Prostate gland (tissue), 2 donors: ENCODE measurements at regions not wholly inside any gene's neighbourhood (a gene's known extent, or its start where the extent isn't known, plus 50 kb on each side); places are given as distances from the start of the nearest gene placed in this dataset.

Source experiments
- DNase-seq: peaks from one replicate; pipeline ENCODE4 v3.0.0-alpha.2; 2019; ENCODE audit warnings: low spot score
- H3K27ac ChIP-seq, 2 donors: fragments of 200-600 bp; sonication (generic); 2 replicates each; pipeline ENCODE4 v1.5.1; 2017 to 2019
- H3K27me3 ChIP-seq: fragments of 200-600 bp; sonication (generic); replicated peaks from 2 replicates; pipeline ENCODE4 v1.5.1; 2019; ENCODE audit not compliant: insufficient read depth
- H3K36me3 ChIP-seq, 2 donors: fragments of 200-600 bp; sonication (generic); 1 replicate in 1 of 2; 2 replicates in 1 of 2; pipeline versions ENCODE4 v1.5.1 to v1.8.1; 2017 to 2019
- H3K4me1 ChIP-seq: fragments of 200-600 bp; sonication (generic); replicated peaks from 2 replicates; pipeline ENCODE4 v1.5.1; 2019
- H3K4me3 ChIP-seq, 2 donors: fragments of 200-600 bp; sonication (generic); 2 replicates each; pipeline ENCODE4 v1.5.1; 2017 to 2019
- H3K9me3 ChIP-seq: fragments of 200-600 bp; sonication (generic); 2 replicates; pipeline ENCODE4 v1.5.1; 2017
- POLR2A ChIP-seq: fragments of 450-650 bp; IDR thresholded peaks from one replicate; pipeline ENCODE4 v1.6.1; 2016; ENCODE audit warnings: antibody characterized with exemption, mild to moderate bottlenecking
- POLR2AphosphoS5 ChIP-seq: sonication (generic); formaldehyde crosslinking; IDR thresholded peaks from one replicate; pipeline ENCODE4 v1.6.1; 2017; ENCODE audit warnings: antibody characterized with exemption
- WGBS: methylation state at CpG from one replicate; pipeline ENCODE4 v1.1.5; 2018; 5-methylcytosine and 5-hydroxymethylcytosine counted together
- intact Hi-C: fragments of 100-400 bp; cut with DNase I; formaldehyde crosslinking; loops from one replicate; pipeline ENCODE4 v1.14.2; 2022
- TF ChIP-seq, protein P1 (sequence below), 4 experiments: fragments of 200-600 bp in 2 of 4; fragments of 450-650 bp in 2 of 4; sonication (generic) in 2 of 4; IDR thresholded peaks; 1 replicate in 3 of 4; 2 replicates in 1 of 4; pipeline ENCODE4 v1.5.1; 2016 to 2019; ENCODE audit warnings: antibody characterized with exemption in 4 of 4, mild to moderate bottlenecking in 2 of 4, moderate library complexity in 2 of 4

DNA sequence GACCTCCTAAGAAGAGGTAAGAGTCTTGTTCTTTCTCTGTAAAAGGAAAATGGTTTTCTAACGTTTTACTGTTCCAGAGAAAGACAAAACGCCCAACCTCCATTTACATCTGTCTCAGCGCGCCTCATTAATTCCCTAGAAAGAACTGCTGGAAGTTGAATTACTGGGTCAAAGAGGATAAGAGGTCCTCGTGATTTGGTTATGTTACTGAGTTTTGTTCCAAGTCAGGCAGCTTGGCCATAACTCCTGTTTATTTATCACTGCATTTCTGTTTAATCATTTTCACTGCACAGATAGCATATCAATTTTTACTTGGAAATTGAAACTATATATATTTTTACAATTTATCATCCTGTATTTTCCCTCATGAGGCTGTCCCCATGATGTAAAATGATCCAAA, 112.9 kb upstream of the PEG3 start:
- no peak for DNase-seq
- Histone ChIP-seq H3K9me3 (no peaks in the 10 kb centered on the region), H3K36me3 (no peaks in the 10 kb centered on the region), H3K27me3 (no peaks in the 10 kb centered on the region), H3K4me1 (no peaks in the 10 kb centered on the region), H3K4me3 (no peak overlapping the region), H3K27ac (no peak overlapping the region)
- intact Hi-C loops, result no loop called here
- TF ChIP-seq POLR2AphosphoS5, result no peak
- no peak for TF ChIP-seq POLR2A
- TF ChIP-seq, protein P1, sequence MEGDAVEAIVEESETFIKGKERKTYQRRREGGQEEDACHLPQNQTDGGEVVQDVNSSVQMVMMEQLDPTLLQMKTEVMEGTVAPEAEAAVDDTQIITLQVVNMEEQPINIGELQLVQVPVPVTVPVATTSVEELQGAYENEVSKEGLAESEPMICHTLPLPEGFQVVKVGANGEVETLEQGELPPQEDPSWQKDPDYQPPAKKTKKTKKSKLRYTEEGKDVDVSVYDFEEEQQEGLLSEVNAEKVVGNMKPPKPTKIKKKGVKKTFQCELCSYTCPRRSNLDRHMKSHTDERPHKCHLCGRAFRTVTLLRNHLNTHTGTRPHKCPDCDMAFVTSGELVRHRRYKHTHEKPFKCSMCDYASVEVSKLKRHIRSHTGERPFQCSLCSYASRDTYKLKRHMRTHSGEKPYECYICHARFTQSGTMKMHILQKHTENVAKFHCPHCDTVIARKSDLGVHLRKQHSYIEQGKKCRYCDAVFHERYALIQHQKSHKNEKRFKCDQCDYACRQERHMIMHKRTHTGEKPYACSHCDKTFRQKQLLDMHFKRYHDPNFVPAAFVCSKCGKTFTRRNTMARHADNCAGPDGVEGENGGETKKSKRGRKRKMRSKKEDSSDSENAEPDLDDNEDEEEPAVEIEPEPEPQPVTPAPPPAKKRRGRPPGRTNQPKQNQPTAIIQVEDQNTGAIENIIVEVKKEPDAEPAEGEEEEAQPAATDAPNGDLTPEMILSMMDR (IDR thresholded peaks at IDR 0.05), result no peak
- 48% methylated on average over 5 of the region's 5 CpGs for WGBS

DNA sequence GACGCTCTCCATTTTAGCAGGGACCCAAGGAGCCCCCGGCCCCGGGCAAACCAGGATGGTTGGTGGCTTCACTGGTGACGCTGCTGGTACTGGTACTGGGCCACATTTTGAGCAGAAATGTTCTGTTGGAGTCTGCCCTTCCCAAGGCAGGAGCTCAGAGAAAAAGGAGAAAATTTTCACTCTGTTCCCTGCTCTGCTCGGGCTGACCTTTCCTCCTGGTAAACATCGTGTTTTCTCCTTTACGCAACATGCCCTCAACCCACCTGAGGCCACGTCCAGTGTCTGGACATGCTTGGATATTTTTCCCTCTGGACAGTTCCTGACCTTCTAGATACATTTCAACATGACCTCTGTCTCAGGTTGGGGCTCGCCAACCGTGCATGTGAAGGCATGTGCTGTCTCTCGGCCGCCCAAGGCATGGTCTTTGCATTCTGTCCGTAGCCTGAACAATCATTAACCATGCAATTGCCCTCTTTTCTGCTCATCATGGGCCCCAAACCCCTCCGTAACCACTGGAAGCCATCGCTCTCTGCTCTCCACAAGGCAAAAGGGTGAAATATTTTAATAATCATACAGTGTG, 115.2 kb upstream of the PEG3 start:
- no peak overlapping the region for H3K27ac ChIP-seq
- no peaks in the 10 kb centered on the region for H3K4me1 ChIP-seq
- peaks cover 4% of the 10 kb centered on the region for H3K27me3 ChIP-seq
- no peak for DNase-seq
- WGBS, result 57% methylated on average over 15 of the region's 15 CpGs
- H3K4me3 ChIP-seq, result no peak overlapping the region
- H3K36me3 ChIP-seq, result no peaks in the 10 kb centered on the region
- TF ChIP-seq, protein P1 (IDR thresholded peaks at IDR 0.05), result no peak
- TF ChIP-seq POLR2A (no peak), POLR2AphosphoS5 (no peak)
- H3K9me3 ChIP-seq, result no peaks in the 10 kb centered on the region
- intact Hi-C loops, result no loop called here

DNA sequence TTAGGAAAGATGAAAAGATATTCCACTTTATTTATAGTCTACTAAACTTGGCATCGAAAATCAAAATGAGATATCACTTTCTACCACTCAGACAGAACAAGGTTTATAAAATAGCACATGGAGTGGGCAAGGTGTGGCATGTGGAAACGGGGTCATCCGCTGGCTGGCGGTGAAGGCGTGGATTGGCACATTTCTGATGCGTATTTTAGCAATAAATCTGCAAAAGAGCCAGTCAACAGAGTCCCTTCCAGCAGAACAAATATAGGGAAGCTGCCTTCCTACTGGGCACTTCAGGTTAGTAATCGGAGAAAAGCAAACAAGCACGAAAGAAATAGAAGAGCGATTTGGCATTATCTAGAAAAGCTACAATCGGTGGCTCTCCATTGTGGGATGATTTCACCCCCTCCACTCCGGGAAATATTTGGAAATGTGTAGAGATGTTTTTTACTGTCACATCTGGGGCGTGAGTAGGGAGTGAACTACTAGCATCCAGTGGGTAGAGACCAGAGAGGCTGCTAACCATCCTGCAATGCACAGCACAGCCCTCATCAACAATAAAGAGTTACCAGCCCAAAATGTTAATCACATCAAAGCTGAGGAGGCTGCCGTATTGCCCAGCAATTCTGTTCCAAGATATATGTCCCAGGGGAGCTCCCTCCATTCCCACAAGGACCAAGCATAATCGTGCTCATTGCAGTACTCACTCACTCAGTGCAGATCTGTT, 116.1 kb upstream of the PEG3 start:
- Histone ChIP-seq H3K4me3 (no peak overlapping the region), H3K36me3 (no peaks in the 10 kb centered on the region), H3K4me1 (no peaks in the 10 kb centered on the region), H3K9me3 (no peaks in the 10 kb centered on the region), H3K27me3 (peaks cover 4% of the 10 kb centered on the region), H3K27ac (no peak overlapping the region)
- no peak for DNase-seq
- TF ChIP-seq POLR2A (no peak), POLR2AphosphoS5 (no peak)
- TF ChIP-seq, protein P1 (IDR thresholded peaks at IDR 0.05), result no peak
- WGBS, result 22% methylated on average over 14 of the region's 14 CpGs
- intact Hi-C loops, result no loop called here

DNA sequence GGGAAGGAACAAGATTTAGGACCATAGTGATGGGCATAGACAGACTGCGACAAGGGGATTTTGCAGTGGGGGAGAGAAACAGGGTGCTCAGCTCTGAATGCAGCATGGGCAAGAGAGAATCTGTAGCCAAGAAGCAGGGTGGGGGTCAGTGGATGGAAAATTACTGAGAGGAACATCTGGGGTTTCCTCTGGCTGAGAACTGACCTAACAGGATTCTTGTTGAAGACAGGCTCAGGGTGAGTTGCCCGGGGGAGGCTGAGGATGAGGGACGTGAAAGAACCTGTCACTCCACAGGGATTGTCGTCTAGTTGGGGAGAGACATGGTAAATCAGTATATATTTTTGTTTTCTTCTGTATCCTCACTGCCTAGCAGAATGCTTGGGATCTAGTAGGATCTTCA, 118.7 kb upstream of the PEG3 start:
- H3K4me1 ChIP-seq, result no peaks in the 10 kb centered on the region
- TF ChIP-seq POLR2AphosphoS5 (no peak), POLR2A (no peak)
- TF ChIP-seq, protein P1 (IDR thresholded peaks at IDR 0.05), result no peak
- H3K27ac ChIP-seq, result no peak overlapping the region
- intact Hi-C loops, result no loop called here
- no peak for DNase-seq
- H3K27me3 ChIP-seq, result peaks cover 4% of the 10 kb centered on the region
- H3K36me3 ChIP-seq, result no peaks in the 10 kb centered on the region
- WGBS, result 32% methylated on average over 4 of the region's 4 CpGs
- no peak overlapping the region for H3K4me3 ChIP-seq
- no peaks in the 10 kb centered on the region for H3K9me3 ChIP-seq
